Thyroid gland (tissue), 4 donors: ENCODE measurements at regions not wholly inside any gene's neighbourhood (a gene's known extent, or its start where the extent isn't known, plus 50 kb on each side); places are given as distances from the start of the nearest gene placed in this dataset.

Source experiments
- DNase-seq, 2 donors: peaks; one replicate each; pipeline ENCODE4 v3.0.0-alpha.2; 2019
- H3K27ac ChIP-seq, 3 donors: fragments of 200-600 bp; sonication (generic); 1 replicate in 2 of 3; 2 replicates in 1 of 3; pipeline ENCODE4 v1.5.1; 2016 to 2019; ENCODE audit warnings: mild to moderate bottlenecking in 1 of 3, moderate library complexity in 1 of 3
- H3K27me3 ChIP-seq: fragments of 200-600 bp; sonication (generic); one replicate; pipeline ENCODE4 v1.5.1; 2019
- H3K36me3 ChIP-seq, 2 donors: fragments of 200-600 bp; sonication (generic); one replicate each; pipeline ENCODE4 v1.5.1; 2016 to 2019
- H3K4me1 ChIP-seq, 2 donors: fragments of 200-600 bp; sonication (generic); one replicate each; pipeline ENCODE4 v1.5.1; 2017 to 2019
- H3K4me3 ChIP-seq, 3 donors: fragments of 200-600 bp; sonication (generic); replicated peaks in 1 of 3; 1 replicate in 2 of 3; 2 replicates in 1 of 3; pipeline ENCODE4 v1.5.1; 2016; ENCODE audit warnings: mild to moderate bottlenecking in 1 of 3
- H3K9me3 ChIP-seq: fragments of 200-600 bp; sonication (generic); one replicate; pipeline ENCODE4 v1.5.1; 2017
- CTCF ChIP-seq, 6 experiments: fragments of 200-600 bp in 3 of 6; fragments of 450-650 bp in 3 of 6; sonication (generic) in 3 of 6; IDR thresholded peaks; one replicate each; pipeline ENCODE4 v1.5.1; 2016 to 2019; ENCODE audit warnings: antibody characterized with exemption in 6 of 6, mild to moderate bottlenecking in 2 of 6, inconsistent platforms in 1 of 6, moderate library complexity in 1 of 6
- POLR2A ChIP-seq, 2 donors: fragments of 450-650 bp; IDR thresholded peaks; one replicate each; pipeline ENCODE4 v1.6.1; 2017; ENCODE audit warnings: antibody characterized with exemption in 2 of 2, mild to moderate bottlenecking in 2 of 2, moderate library complexity in 1 of 2
- WGBS, 2 donors: methylation state at CpG; one replicate each; pipeline ENCODE4 v1.1.5; 2017; 5-methylcytosine and 5-hydroxymethylcytosine counted together
- intact Hi-C: fragments of 100-400 bp; cut with DNase I; formaldehyde crosslinking; loops from one replicate; pipeline ENCODE4 v1.15.1; 2023

GRCh38 chr2:173467751-173468150, 113.1 kb downstream of the CDCA7 start:
- H3K36me3 ChIP-seq = no peaks in the 10 kb centered on the region
- WGBS, 2 donors = 38 to 52% methylated on average over 1 of the region's 1 CpG
- no peaks in the 10 kb centered on the region for H3K27me3 ChIP-seq

DNA sequence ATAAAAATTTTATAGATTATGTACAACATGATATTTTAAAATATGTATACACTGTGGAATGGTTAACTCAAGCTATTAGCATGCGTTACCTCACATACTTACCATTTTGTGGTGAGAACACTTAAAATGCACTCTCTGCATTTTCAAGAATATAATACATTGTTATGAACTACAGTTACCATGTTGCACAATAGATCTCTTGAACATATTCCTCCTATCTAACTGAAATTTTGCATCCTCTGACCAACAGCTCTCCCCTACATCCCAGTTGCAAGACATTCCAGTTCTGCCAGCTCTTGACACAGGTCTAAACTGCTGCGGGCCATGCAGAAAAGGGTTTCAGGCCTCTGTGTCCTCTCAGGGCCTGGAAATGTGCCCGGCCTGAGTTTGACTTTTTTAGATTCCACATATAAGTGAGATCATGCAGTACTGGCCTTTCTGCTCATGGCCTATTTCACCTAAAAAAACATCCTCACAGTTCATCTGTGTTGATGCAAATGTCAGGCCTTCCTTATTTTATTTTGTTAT, 113.7 kb downstream of the CDCA7 start:
- Histone ChIP-seq H3K4me1 (no peaks in the 10 kb centered on the region), H3K27me3 (no peaks in the 10 kb centered on the region), H3K9me3 (no peaks in the 10 kb centered on the region), H3K27ac (no peak overlapping the region), H3K36me3 (no peaks in the 10 kb centered on the region), H3K4me3 (no peak overlapping the region)
- TF ChIP-seq POLR2A (IDR thresholded peaks at IDR 0.05) = no peak
- TF ChIP-seq CTCF (IDR thresholded peaks at IDR 0.05) = no peak
- no peak for DNase-seq
- 86 to 91% methylated on average over 3 of the region's 3 CpGs for WGBS, 2 donors
- intact Hi-C loops = no loop called here

More at GRCh38 chr2:173467751-173468150, 113.1 kb downstream of the CDCA7 start:
- Histone ChIP-seq H3K9me3 (no peaks in the 10 kb centered on the region), H3K27ac (no peak overlapping the region), H3K4me1 (no peaks in the 10 kb centered on the region), H3K4me3 (no peak overlapping the region)
- intact Hi-C loops = no loop called here
- TF ChIP-seq CTCF (IDR thresholded peaks at IDR 0.05) = no peak
- no peak for TF ChIP-seq POLR2A (IDR thresholded peaks at IDR 0.05)
- DNase-seq = no peak

GRCh38 chr2:173472112-173472511, 117.4 kb downstream of the CDCA7 start:
- Histone ChIP-seq H3K9me3 (no peaks in the 10 kb centered on the region), H3K27ac (no peak overlapping the region), H3K4me3 (no peak overlapping the region), H3K36me3 (no peaks in the 10 kb centered on the region), H3K27me3 (no peaks in the 10 kb centered on the region), H3K4me1 (no peaks in the 10 kb centered on the region)
- intact Hi-C loops = no loop called here
- 65 to 100% methylated on average over 2 of the region's 2 CpGs for WGBS, 2 donors
- DNase-seq = no peak
- TF ChIP-seq POLR2A (IDR thresholded peaks at IDR 0.05) (no peak), CTCF (IDR thresholded peaks at IDR 0.05) (no peak)

GRCh38 chr2:173483137-173483536, 128.5 kb downstream of the CDCA7 start:
- TF ChIP-seq POLR2A (IDR thresholded peaks at IDR 0.05) = no peak
- TF ChIP-seq CTCF (IDR thresholded peaks at IDR 0.05) = no peak
- no peak for DNase-seq
- Histone ChIP-seq H3K27ac (no peak overlapping the region), H3K4me1 (no peaks in the 10 kb centered on the region), H3K36me3 (no peaks in the 10 kb centered on the region), H3K4me3 (no peak overlapping the region), H3K9me3 (no peaks in the 10 kb centered on the region), H3K27me3 (no peaks in the 10 kb centered on the region)
- 85 to 89% methylated on average over 5 of the region's 5 CpGs for WGBS, 2 donors
- intact Hi-C loops = no loop called here

- WGBS, 2 donors = 60 to 65% methylated on average over 1 of the region's 1 CpG
- Histone ChIP-seq H3K4me3 (no peak overlapping the region), H3K27ac (no peak overlapping the region), H3K4me1 (no peaks in the 10 kb centered on the region), H3K9me3 (no peaks in the 10 kb centered on the region), H3K36me3 (no peaks in the 10 kb centered on the region), H3K27me3 (no peaks in the 10 kb centered on the region)
- no peak for DNase-seq
- intact Hi-C loops = no loop called here
- no peak for TF ChIP-seq CTCF (IDR thresholded peaks at IDR 0.05)
- TF ChIP-seq POLR2A (IDR thresholded peaks at IDR 0.05) = no peak
Measured at GRCh38 chr2:173488861-173489260, 134.2 kb downstream of the CDCA7 start.
